WTC11 (cell line): ENCODE measurements at regions not wholly inside any gene's neighbourhood (a gene's known extent, or its start where the extent isn't known, plus 50 kb on each side); places are given as distances from the start of the nearest gene placed in this dataset.

Experiments
- ATAC-seq: fragments of 200-7000 bp; cut with Tn5 transposase; 2 replicates; pipeline ENCODE4 v1.10.0; 2021; ENCODE audit warnings: mild to moderate bottlenecking, moderate library complexity
- CTCF ChIA-PET: fragments of 300-600 bp; sonication (Branson Sonifier 250); formaldehyde crosslinking; loops from one replicate; lab custom pipeline; 2021; ENCODE audit warnings: antibody characterized with exemption; lab: Charles Lee
- POLR2A ChIA-PET: fragments of 350-600 bp; sonication (Branson Sonifier 250); formaldehyde crosslinking; loops from one replicate; lab custom pipeline; 2021; ENCODE audit warnings: antibody characterized with exemption; lab: Charles Lee
- DNase-seq: peaks from one replicate; pipeline ENCODE4 v3.0.0; 2021; ENCODE audit warnings: low spot score
- H3K27ac Mint-ChIP-seq: 2 replicates; pipeline ENCODE4 v1.8.0; 2021; ENCODE audit warnings: mixed read lengths
- H3K27me3 Mint-ChIP-seq: 2 replicates; pipeline ENCODE4 v1.8.0; 2021; ENCODE audit warnings: low read depth, mild to moderate bottlenecking, moderate library complexity, mixed read lengths
- H3K36me3 Mint-ChIP-seq: 2 replicates; pipeline ENCODE4 v1.8.0; 2021; ENCODE audit warnings: mixed read lengths
- H3K4me1 Mint-ChIP-seq: 2 replicates; pipeline ENCODE4 v1.8.0; 2022; ENCODE audit warnings: mixed read lengths
- H3K4me3 Mint-ChIP-seq: 2 replicates; pipeline ENCODE4 v1.8.0; 2021; ENCODE audit warnings: mild to moderate bottlenecking, moderate library complexity, mixed read lengths
- H3K9me3 Mint-ChIP-seq: 2 replicates; pipeline ENCODE4 v1.8.0; 2021; ENCODE audit warnings: mixed read lengths
- AFF4 ChIP-seq: sonication (generic); formaldehyde crosslinking; IDR thresholded peaks from 2 replicates; pipeline ENCODE4 v1.8.1; 2023; ENCODE audit warnings: mild to moderate bottlenecking, missing genetic modification reagents, borderline replicate concordance
- AR ChIP-seq: fragments of 250-450 bp; sonication (Bioruptor Pico); IDR thresholded peaks from 2 replicates; pipeline ENCODE4 v1.9.0; 2021; ENCODE audit warnings: mild to moderate bottlenecking
- ATF2 ChIP-seq: sonication (generic); formaldehyde crosslinking; IDR thresholded peaks from 2 replicates; pipeline ENCODE4 v1.8.1; 2022; ENCODE audit warnings: low read depth, missing genetic modification reagents, borderline replicate concordance
- CTCF ChIP-seq: fragments of 200-600 bp; IDR thresholded peaks from 2 replicates; pipeline ENCODE4 v1.8.0; 2022; ENCODE audit warnings: antibody characterized with exemption
- E2F1 ChIP-seq: sonication (generic); formaldehyde crosslinking; IDR thresholded peaks from 2 replicates; pipeline ENCODE4 v1.8.0; 2022; ENCODE audit warnings: mild to moderate bottlenecking, missing genetic modification reagents
- EMX1 ChIP-seq: fragments of 250-450 bp; sonication (Bioruptor Pico); IDR thresholded peaks from 2 replicates; pipeline ENCODE4 v1.8.0; 2021; ENCODE audit warnings: mild to moderate bottlenecking
- ERG ChIP-seq: fragments of 250-450 bp; sonication (Bioruptor Pico); IDR thresholded peaks from 2 replicates; pipeline ENCODE4 v1.8.0; 2021; ENCODE audit warnings: mild to moderate bottlenecking
- GRHL2 ChIP-seq: fragments of 250-450 bp; sonication (Bioruptor Pico); IDR thresholded peaks from 2 replicates; pipeline ENCODE4 v1.8.0; 2022; ENCODE audit warnings: mild to moderate bottlenecking, moderate library complexity; ENCODE audit not compliant: insufficient replicate concordance, severe bottlenecking
- JUN ChIP-seq: sonication (generic); formaldehyde crosslinking; IDR thresholded peaks from 2 replicates; pipeline ENCODE4 v1.8.0; 2023; ENCODE audit warnings: mild to moderate bottlenecking, missing genetic modification reagents
- MYBL2 ChIP-seq: sonication (generic); formaldehyde crosslinking; IDR thresholded peaks from 2 replicates; pipeline ENCODE4 v1.8.1; 2023; ENCODE audit warnings: mild to moderate bottlenecking, moderate library complexity, missing genetic modification reagents
- STAT6 ChIP-seq: sonication (generic); formaldehyde crosslinking; conservative IDR thresholded peaks from 2 replicates; pipeline ENCODE4 v1.8.1; 2023; ENCODE audit warnings: mild to moderate bottlenecking, low read depth, missing genetic modification reagents, moderate library complexity
- USF2 ChIP-seq: sonication (generic); formaldehyde crosslinking; IDR thresholded peaks from 2 replicates; pipeline ENCODE4 v1.8.1; 2023; ENCODE audit warnings: mild to moderate bottlenecking, missing genetic modification reagents, moderate library complexity
- ZNF425 ChIP-seq: fragments of 250-450 bp; sonication (Bioruptor Pico); conservative IDR thresholded peaks from 2 replicates; pipeline ENCODE4 v1.9.0; 2021; ENCODE audit warnings: mild to moderate bottlenecking
- ZNF671 ChIP-seq: fragments of 250-450 bp; sonication (Bioruptor Pico); IDR thresholded peaks from 2 replicates; pipeline ENCODE4 v1.8.0; 2021; ENCODE audit warnings: mild to moderate bottlenecking

- H3K9me3 Mint-ChIP-seq = peaks cover 39% of the 10 kb centered on the region
- TF ChIP-seq AFF4 (CRISPR knock-in tag) = no peak
- no peak for TF ChIP-seq MYBL2 (CRISPR knock-in tag)
- no peak for TF ChIP-seq ERG (CRISPR knock-in tag)
- TF ChIP-seq, all 79 proteins: peak for 0
- no peak for ATAC-seq
- H3K36me3 Mint-ChIP-seq = peaks cover 24% of the 10 kb centered on the region
- no peaks in the 10 kb centered on the region for H3K27me3 Mint-ChIP-seq
- ChIA-PET POLR2A (no interaction called here), CTCF (no interaction called here)
- H3K27ac Mint-ChIP-seq = no peak overlapping the region
- peaks cover 9% of the 10 kb centered on the region for H3K4me1 Mint-ChIP-seq
- DNase-seq = no peak
- no peak overlapping the region for H3K4me3 Mint-ChIP-seq
Measured at GRCh38 chr18:73992242-73993022, 155.2 kb downstream of the FBXO15 start.

GRCh38 chr18:73991570-73991969, 156.1 kb downstream of the FBXO15 start:
- ATAC-seq (no peak), DNase-seq (no peak)
- ChIA-PET CTCF (no interaction called here), POLR2A (no interaction called here)
- Mint-ChIP-seq H3K27me3 (no peaks in the 10 kb centered on the region), H3K9me3 (peaks cover 38% of the 10 kb centered on the region), H3K4me3 (no peak overlapping the region), H3K4me1 (peaks cover 9% of the 10 kb centered on the region), H3K36me3 (peaks cover 22% of the 10 kb centered on the region), H3K27ac (no peak overlapping the region)
- no peak for TF ChIP-seq GRHL2
- TF ChIP-seq ZNF425 (CRISPR knock-in tag) = no peak
- TF ChIP-seq E2F1 = no peak
- no peak for TF ChIP-seq ATF2
- TF ChIP-seq CTCF = no peak
- TF ChIP-seq USF2 (CRISPR knock-in tag) = no peak
- no peak for TF ChIP-seq STAT6
- TF ChIP-seq EMX1 (CRISPR knock-in tag) = no peak
- no peak for TF ChIP-seq ZNF671
- no peak for TF ChIP-seq JUN (CRISPR knock-in tag)
- TF ChIP-seq AR (CRISPR knock-in tag) = no peak
